HL-60 (cell line): ENCODE measurements at regions not wholly inside any gene's neighbourhood (a gene's known extent, or its start where the extent isn't known, plus 50 kb on each side); places are given as distances from the start of the nearest gene placed in this dataset.
"Not testable (repeated sequence)": the region's sequence is repeated elsewhere in the genome, so short reads cannot be mapped to it uniquely, and the experiment has no call there.

Experiments used
- DNase-seq, 2 experiments: peaks; one replicate each; pipeline ENCODE4 v3.0.0-alpha.2; 2010 to 2020; ENCODE audit warnings: low read depth in 1 of 2, low spot score in 1 of 2
- H3K27ac ChIP-seq: fragments of 250-450 bp; sonication (Bioruptor Pico); replicated peaks from 2 replicates; pipeline ENCODE4 v1.5.1; 2020; ENCODE audit warnings: mild to moderate bottlenecking, moderate library complexity
- H3K27me3 ChIP-seq: fragments of 250-450 bp; sonication (Bioruptor Pico); 2 replicates; pipeline ENCODE4 v1.5.1; 2021; ENCODE audit warnings: mild to moderate bottlenecking, moderate library complexity; ENCODE audit not compliant: insufficient read depth, poor library complexity, severe bottlenecking
- H3K4me3 ChIP-seq: replicated peaks from 2 replicates; pipeline ENCODE4 v1.5.1; 2011; ENCODE audit warnings: mild to moderate bottlenecking, control low read depth, low read length; ENCODE audit not compliant: insufficient read depth
- CTCF ChIP-seq: IDR thresholded peaks from one replicate; pipeline ENCODE4 v1.5.1; 2011; ENCODE audit warnings: low read length, control low read depth, inconsistent platforms; ENCODE audit not compliant: insufficient read depth
- GABPA ChIP-seq: IDR thresholded peaks from 2 replicates; pipeline ENCODE4 v1.6.1; 2012; ENCODE audit warnings: low read depth
- POLR2AphosphoS5 ChIP-seq: IDR thresholded peaks from 2 replicates; pipeline ENCODE4 v1.6.1; 2012; ENCODE audit warnings: low read depth
- REST ChIP-seq: IDR thresholded peaks from 2 replicates; pipeline ENCODE4 v1.6.1; 2012; ENCODE audit warnings: low read depth; ENCODE audit not compliant: insufficient replicate concordance
- SPI1 ChIP-seq: IDR thresholded peaks from 2 replicates; pipeline ENCODE4 v1.6.1; 2012; ENCODE audit warnings: low read depth, mild to moderate bottlenecking, borderline replicate concordance

GRCh38 chr6:4338884-4339283 lies 203.5 kb upstream of the ECI2 start:
- Histone ChIP-seq H3K27me3 (no peaks in the 10 kb centered on the region), H3K27ac (no peak overlapping the region), H3K4me3 (no peak overlapping the region)
- TF ChIP-seq CTCF (no peak), SPI1 (no peak), REST (no peak), POLR2AphosphoS5 (no peak), GABPA (no peak)
- DNase-seq, result no peak

- Histone ChIP-seq H3K27ac (no peak overlapping the region), H3K27me3 (no peaks in the 10 kb centered on the region), H3K4me3 (no peak overlapping the region)
- TF ChIP-seq GABPA (no peak), SPI1 (no peak), CTCF (no peak), REST (no peak), POLR2AphosphoS5 (no peak)
- DNase-seq, result no peak
These were observed 201.5 kb upstream of the ECI2 start for GRCh38 chr6:4336778-4337442.

- Histone ChIP-seq H3K27me3 (no peaks in the 10 kb centered on the region), H3K4me3 (no peak overlapping the region), H3K27ac (no peak overlapping the region)
- TF ChIP-seq GABPA, result no peak
- TF ChIP-seq SPI1, result no peak
- no peak for TF ChIP-seq REST
- TF ChIP-seq CTCF, result no peak
- TF ChIP-seq POLR2AphosphoS5, result no peak
- DNase-seq, result no peak
These were observed 200.7 kb upstream of the ECI2 start for GRCh38 chr6:4336084-4336483.

GRCh38 chr6:4334158-4334740 lies 198.9 kb upstream of the ECI2 start:
- H3K4me3 ChIP-seq, DNase-seq, H3K27me3 ChIP-seq, H3K27ac ChIP-seq: not testable (repeated sequence)
